PFSK-1 (cell line): ENCODE measurements at regions not wholly inside any gene's neighbourhood (a gene's known extent, or its start where the extent isn't known, plus 50 kb on each side); places are given as distances from the start of the nearest gene placed in this dataset.

ENCODE experiments used
- FOXP2 ChIP-seq: optimal IDR thresholded peaks from 2 replicates; pipeline ENCODE3; 2011; ENCODE audit warnings: borderline replicate concordance, control low read depth, inconsistent platforms; ENCODE audit not compliant: insufficient read depth; ENCODE audit errors: extremely low read length, extremely low read depth
- POLR2AphosphoS5 ChIP-seq: IDR thresholded peaks from 2 replicates; pipeline ENCODE4 v1.6.1; 2012; ENCODE audit warnings: low read depth, mild to moderate bottlenecking, control low read depth, low read length, moderate library complexity
- REST ChIP-seq, 2 experiments: IDR thresholded peaks; 2 replicates each; pipeline versions ENCODE4 v1.6.1 to v1.8.0; 2011 to 2012; ENCODE audit warnings: low read depth in 2 of 2, low read length in 2 of 2, control low read depth in 1 of 2, inconsistent platforms in 1 of 2, mild to moderate bottlenecking in 1 of 2, moderate library complexity in 1 of 2; ENCODE audit not compliant: insufficient read depth in 1 of 2
- SIN3A ChIP-seq: IDR thresholded peaks from 2 replicates; pipeline ENCODE4 v1.6.1; 2012; ENCODE audit warnings: mild to moderate bottlenecking, low read length, moderate library complexity, borderline replicate concordance; ENCODE audit not compliant: insufficient read depth
- TAF1 ChIP-seq: IDR thresholded peaks from 2 replicates; pipeline ENCODE4 v1.6.1; 2012; ENCODE audit warnings: low read length, control low read depth, borderline replicate concordance; ENCODE audit not compliant: insufficient read depth

- TF ChIP-seq FOXP2 (no peak), REST (IDR thresholded peaks at IDR 0.05; ENCODE audit: insufficient read depth in 1 of 2, low read depth in 2 of 2, low read length in 2 of 2) (no peak), TAF1 (no peak), SIN3A (no peak), POLR2AphosphoS5 (no peak)
Measured at GRCh38 chr7:52253953-52254352, 781.5 kb upstream of the POM121L12 start.

DNA sequence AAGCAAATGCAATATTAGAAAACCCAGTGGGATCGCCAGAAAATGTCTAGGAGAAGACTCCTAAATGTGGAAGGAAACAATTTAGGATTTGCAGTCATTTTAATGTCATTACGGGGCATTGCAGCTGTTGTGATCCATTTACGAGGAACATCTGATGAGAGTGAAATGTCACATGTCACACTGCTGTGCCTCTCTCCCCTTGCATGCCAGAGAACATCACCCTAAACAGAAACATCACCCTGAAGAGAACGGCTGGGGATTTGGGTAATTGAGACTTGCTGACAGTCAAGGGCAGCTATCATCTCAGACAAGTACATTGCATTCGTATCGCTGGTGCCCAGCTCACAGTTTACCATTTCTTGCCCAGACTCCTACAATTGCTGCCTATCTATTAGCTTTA, 785.7 kb upstream of the POM121L12 start:
- TF ChIP-seq REST (IDR thresholded peaks at IDR 0.05; ENCODE audit: insufficient read depth in 1 of 2, low read depth in 2 of 2, low read length in 2 of 2) (no peak), TAF1 (no peak), POLR2AphosphoS5 (no peak), FOXP2 (no peak), SIN3A (no peak)

GRCh38 chr7:52247518-52247917, 787.9 kb upstream of the POM121L12 start:
- TF ChIP-seq FOXP2 (no peak), REST (IDR thresholded peaks at IDR 0.05; ENCODE audit: insufficient read depth in 1 of 2, low read depth in 2 of 2, low read length in 2 of 2) (no peak), TAF1 (no peak), SIN3A (no peak), POLR2AphosphoS5 (no peak)

- TF ChIP-seq REST (IDR thresholded peaks at IDR 0.05; ENCODE audit: insufficient read depth in 1 of 2, low read depth in 2 of 2, low read length in 2 of 2) = no peak
Measured at GRCh38 chr7:52243685-52244084, 791.7 kb upstream of the POM121L12 start.

- TF ChIP-seq REST (IDR thresholded peaks at IDR 0.05; ENCODE audit: insufficient read depth in 1 of 2, low read depth in 2 of 2, low read length in 2 of 2) = no peak
- no peak for TF ChIP-seq SIN3A
- no peak for TF ChIP-seq TAF1
- no peak for TF ChIP-seq POLR2AphosphoS5
Measured at GRCh38 chr7:52233248-52233647, 802.2 kb upstream of the POM121L12 start.
